AG04449 (cell line): ENCODE measurements at regions not wholly inside any gene's neighbourhood (a gene's known extent, or its start where the extent isn't known, plus 50 kb on each side); places are given as distances from the start of the nearest gene placed in this dataset.

Experiments used
- CTCF ChIA-PET: fragments of 350-600 bp; formaldehyde crosslinking; extraction: SDS; loops from one replicate; lab custom pipeline; 2021; ENCODE audit warnings: antibody characterized with exemption; lab: Yijun Ruan, JAX
- POLR2A ChIA-PET: fragments of 400-600, 350-600 bp; formaldehyde crosslinking; extraction: SDS; loops from one replicate; lab custom pipeline; 2020; ENCODE audit warnings: antibody characterized with exemption, inconsistent platforms; lab: Yijun Ruan, JAX
- DNase-seq: peaks from one replicate; pipeline ENCODE4 v3.0.0-alpha.2; 2010; ENCODE audit warnings: low read depth, low spot score
- H3K4me3 ChIP-seq: 2 replicates; pipeline ENCODE4 v1.5.1; 2011; ENCODE audit warnings: low read depth, mild to moderate bottlenecking, control low read depth, low read length
- TF ChIP-seq, protein P1 (sequence below): IDR thresholded peaks from one replicate; pipeline ENCODE4 v1.5.1; 2011; ENCODE audit warnings: mild to moderate bottlenecking, moderate library complexity, low read length, control low read depth, inconsistent platforms; ENCODE audit not compliant: insufficient read depth; ENCODE audit errors: missing control alignments

- TF ChIP-seq, protein P1, sequence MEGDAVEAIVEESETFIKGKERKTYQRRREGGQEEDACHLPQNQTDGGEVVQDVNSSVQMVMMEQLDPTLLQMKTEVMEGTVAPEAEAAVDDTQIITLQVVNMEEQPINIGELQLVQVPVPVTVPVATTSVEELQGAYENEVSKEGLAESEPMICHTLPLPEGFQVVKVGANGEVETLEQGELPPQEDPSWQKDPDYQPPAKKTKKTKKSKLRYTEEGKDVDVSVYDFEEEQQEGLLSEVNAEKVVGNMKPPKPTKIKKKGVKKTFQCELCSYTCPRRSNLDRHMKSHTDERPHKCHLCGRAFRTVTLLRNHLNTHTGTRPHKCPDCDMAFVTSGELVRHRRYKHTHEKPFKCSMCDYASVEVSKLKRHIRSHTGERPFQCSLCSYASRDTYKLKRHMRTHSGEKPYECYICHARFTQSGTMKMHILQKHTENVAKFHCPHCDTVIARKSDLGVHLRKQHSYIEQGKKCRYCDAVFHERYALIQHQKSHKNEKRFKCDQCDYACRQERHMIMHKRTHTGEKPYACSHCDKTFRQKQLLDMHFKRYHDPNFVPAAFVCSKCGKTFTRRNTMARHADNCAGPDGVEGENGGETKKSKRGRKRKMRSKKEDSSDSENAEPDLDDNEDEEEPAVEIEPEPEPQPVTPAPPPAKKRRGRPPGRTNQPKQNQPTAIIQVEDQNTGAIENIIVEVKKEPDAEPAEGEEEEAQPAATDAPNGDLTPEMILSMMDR, result no peak
- ChIA-PET POLR2A (no interaction called here), CTCF (no interaction called here)
- no peak for DNase-seq
- H3K4me3 ChIP-seq, result no peak overlapping the region
Measured at GRCh38 chr1:232425421-232425820, 204.5 kb downstream of the SIPA1L2 start.

DNA sequence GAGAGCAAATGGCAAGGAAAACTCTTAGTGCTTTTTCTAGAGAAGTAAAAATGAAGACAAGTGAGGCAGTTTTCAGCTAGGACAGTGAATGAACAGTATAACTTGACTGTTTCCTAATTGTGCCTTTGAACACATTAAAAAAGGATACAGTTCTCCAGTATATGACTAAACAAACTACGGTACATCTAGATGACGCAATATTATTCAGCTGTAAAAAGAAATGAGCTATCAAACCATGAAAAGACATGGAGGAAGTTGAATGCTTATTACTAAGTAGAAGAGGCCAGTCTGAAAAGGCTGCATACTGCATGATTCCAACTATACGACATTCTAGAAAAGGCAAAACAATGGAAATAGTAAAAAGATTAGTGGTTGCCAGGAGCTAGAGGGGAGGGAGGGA is 206.3 kb downstream of the SIPA1L2 start:
- ChIA-PET CTCF (no interaction called here), POLR2A (no interaction called here)

GRCh38 chr1:232422898-232423297 is 207.0 kb downstream of the SIPA1L2 start:
- H3K4me3 ChIP-seq, result no peak overlapping the region
- TF ChIP-seq, protein P1, result no peak
- DNase-seq, result no peak
- ChIA-PET POLR2A (no interaction called here), CTCF (no interaction called here)

More for the DNA sequence above, 206.3 kb downstream of the SIPA1L2 start:
- no peak for DNase-seq
- TF ChIP-seq, protein P1, result no peak
- no peak overlapping the region for H3K4me3 ChIP-seq

GRCh38 chr1:232422098-232422497 is 207.8 kb downstream of the SIPA1L2 start:
- no peak for DNase-seq
- CTCF ChIA-PET, result no interaction called here
- POLR2A ChIA-PET, result no interaction called here
- no peak overlapping the region for H3K4me3 ChIP-seq
- TF ChIP-seq, protein P1, result no peak

DNA sequence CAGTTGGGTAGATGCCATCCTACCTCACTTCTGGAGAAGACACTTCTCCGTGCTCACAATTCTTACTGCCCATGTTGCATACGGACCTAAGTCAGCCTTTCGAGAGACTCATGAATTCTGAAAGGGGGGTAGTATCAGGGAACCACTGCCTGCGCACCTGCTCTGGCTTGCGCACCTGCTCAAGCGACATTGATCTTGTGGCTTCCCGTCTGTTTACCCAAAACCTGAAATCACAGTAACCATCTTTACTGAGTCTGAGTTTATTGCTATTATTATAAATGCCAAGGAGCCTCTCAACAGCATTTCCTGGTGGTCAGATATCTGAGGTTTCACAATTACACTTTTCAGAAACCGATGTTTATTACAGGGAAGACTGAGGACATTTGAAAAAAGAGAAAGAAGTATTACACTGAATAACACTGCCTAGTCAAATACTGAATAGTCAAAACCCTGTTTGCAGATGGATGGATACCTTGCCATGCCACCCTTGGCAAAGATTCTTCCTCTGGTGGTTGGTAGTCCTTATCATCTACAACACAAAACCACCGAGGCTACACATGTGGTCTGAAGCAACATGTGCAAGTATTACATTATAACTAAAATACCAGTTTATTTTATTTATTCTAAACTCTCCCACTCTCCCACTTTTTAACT is 208.7 kb downstream of the SIPA1L2 start:
- DNase-seq, result no peak
- TF ChIP-seq, protein P1, result no peak

DNA sequence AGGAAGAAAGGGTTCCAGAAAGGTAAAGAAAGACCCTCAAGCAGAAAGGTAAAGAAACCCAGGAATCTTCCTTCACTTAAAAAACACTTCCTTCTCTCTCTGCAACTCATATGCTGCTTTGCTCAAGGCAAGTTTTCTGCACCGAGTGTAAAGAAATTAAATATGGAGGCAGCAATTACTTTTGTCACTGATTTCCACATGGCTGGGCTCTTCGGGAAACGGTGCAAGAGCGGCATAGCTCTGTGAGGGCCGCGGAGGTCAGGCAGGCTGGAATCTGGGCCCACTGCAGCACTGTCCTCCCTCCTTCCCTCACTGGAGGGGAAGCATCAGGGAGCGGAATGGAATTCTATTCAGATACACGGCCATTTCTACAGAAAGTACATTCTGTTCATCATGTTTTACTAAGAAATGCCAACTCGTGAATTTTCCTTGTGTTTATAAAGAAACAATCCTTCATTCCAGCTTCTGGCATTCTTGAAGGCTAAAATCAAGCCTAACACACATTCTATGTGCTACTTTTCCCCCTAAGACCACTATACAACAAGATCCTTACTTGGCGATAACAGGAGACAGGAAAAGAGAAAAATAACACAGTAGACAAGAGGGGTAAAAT is 212.2 kb downstream of the SIPA1L2 start:
- DNase-seq, result no peak
- CTCF ChIA-PET, result no interaction called here
- POLR2A ChIA-PET, result no interaction called here
- TF ChIP-seq, protein P1, result no peak
- no peak overlapping the region for H3K4me3 ChIP-seq

More for the DNA sequence above, 208.7 kb downstream of the SIPA1L2 start:
- CTCF ChIA-PET, result no interaction called here
- POLR2A ChIA-PET, result no interaction called here
- H3K4me3 ChIP-seq, result no peak overlapping the region
